ENCODE measurements at regions not wholly inside any gene's neighbourhood (a gene's known extent, or its start where the extent isn't known, plus 50 kb on each side); places are given as distances from the start of the nearest gene placed in this dataset.

- DNase-seq (ENCODE audit: low read depth, low spot score), result no peak
- no peaks in the 10 kb centered on the region for H3K4me1 Mint-ChIP-seq
- no peaks in the 10 kb centered on the region for H3K36me3 Mint-ChIP-seq (ENCODE audit: low read depth)
- no peaks in the 10 kb centered on the region for H3K27me3 Mint-ChIP-seq (ENCODE audit: low read depth)
- no peaks in the 10 kb centered on the region for H3K9me3 Mint-ChIP-seq
- no peak overlapping the region for H3K4me3 Mint-ChIP-seq
- TF ChIP-seq CTCF (conservative IDR thresholded peaks at IDR 0.05), result no peak
- no peak overlapping the region for H3K27ac Mint-ChIP-seq (ENCODE audit: unreplicated experiment)
Measured at GRCh38 chr4:144283526-144283925, 143.0 kb upstream of the GYPA start.

- Mint-ChIP-seq H3K4me3 (no peak overlapping the region), H3K27me3 (ENCODE audit: low read depth) (no peaks in the 10 kb centered on the region), H3K4me1 (no peaks in the 10 kb centered on the region), H3K9me3 (no peaks in the 10 kb centered on the region), H3K36me3 (ENCODE audit: low read depth) (no peaks in the 10 kb centered on the region), H3K27ac (ENCODE audit: unreplicated experiment) (no peak overlapping the region)
- TF ChIP-seq CTCF (conservative IDR thresholded peaks at IDR 0.05), result no peak
- DNase-seq (ENCODE audit: low read depth, low spot score), result no peak
Measured at GRCh38 chr4:144284026-144284425, 143.5 kb upstream of the GYPA start.

GRCh38 chr4:144288011-144288903, 147.7 kb upstream of the GYPA start:
- Mint-ChIP-seq H3K27me3 (ENCODE audit: low read depth) (no peaks in the 10 kb centered on the region), H3K4me1 (no peaks in the 10 kb centered on the region), H3K36me3 (ENCODE audit: low read depth) (no peaks in the 10 kb centered on the region), H3K27ac (ENCODE audit: unreplicated experiment) (no peak overlapping the region), H3K4me3 (no peak overlapping the region), H3K9me3 (no peaks in the 10 kb centered on the region)
- DNase-seq (ENCODE audit: low read depth, low spot score), result no peak
- TF ChIP-seq CTCF (conservative IDR thresholded peaks at IDR 0.05), result no peak

GRCh38 chr4:144289667-144290428, 149.3 kb upstream of the GYPA start:
- DNase-seq (ENCODE audit: low read depth, low spot score), result no peak

GRCh38 chr4:144291164-144291563, 150.6 kb upstream of the GYPA start:
- H3K27me3 Mint-ChIP-seq (ENCODE audit: low read depth), result no peaks in the 10 kb centered on the region
- H3K4me3 Mint-ChIP-seq, result no peak overlapping the region
- no peaks in the 10 kb centered on the region for H3K4me1 Mint-ChIP-seq
- DNase-seq (ENCODE audit: low read depth, low spot score), result no peak
- no peaks in the 10 kb centered on the region for H3K9me3 Mint-ChIP-seq
- no peaks in the 10 kb centered on the region for H3K36me3 Mint-ChIP-seq (ENCODE audit: low read depth)
- no peak for TF ChIP-seq CTCF (conservative IDR thresholded peaks at IDR 0.05)
- H3K27ac Mint-ChIP-seq (ENCODE audit: unreplicated experiment), result no peak overlapping the region

More at GRCh38 chr4:144289667-144290428, 149.3 kb upstream of the GYPA start:
- H3K36me3 Mint-ChIP-seq (ENCODE audit: low read depth), result no peaks in the 10 kb centered on the region
- no peak overlapping the region for H3K4me3 Mint-ChIP-seq
- H3K9me3 Mint-ChIP-seq, result no peaks in the 10 kb centered on the region
- TF ChIP-seq CTCF (conservative IDR thresholded peaks at IDR 0.05), result no peak
- H3K27me3 Mint-ChIP-seq (ENCODE audit: low read depth), result no peaks in the 10 kb centered on the region
- no peak overlapping the region for H3K27ac Mint-ChIP-seq (ENCODE audit: unreplicated experiment)
- H3K4me1 Mint-ChIP-seq, result no peaks in the 10 kb centered on the region

Data from neural crest cell (in vitro differentiated cells).